ENCODE measurements at regions not wholly inside any gene's neighbourhood (a gene's known extent, or its start where the extent isn't known, plus 50 kb on each side); places are given as distances from the start of the nearest gene placed in this dataset.

GRCh38 chr9:106634641-106635040, 228.3 kb upstream of the ZNF462 start (continued):
- TF ChIP-seq ESRRA (CRISPR knock-in tag; IDR thresholded peaks at IDR 0.05; ENCODE audit: borderline replicate concordance) (no peak), ATF1 (CRISPR knock-in tag; IDR thresholded peaks at IDR 0.05) (no peak), IRF1 (CRISPR knock-in tag; IDR thresholded peaks at IDR 0.05) (no peak)

GRCh38 chr9:106637486-106637885, 225.5 kb upstream of the ZNF462 start:
- ATAC-seq (no peak), DNase-seq (ENCODE audit: low spot score) (no peak)
- H3K27ac Mint-ChIP-seq = no peak overlapping the region
- no peak overlapping the region for H3K4me3 Mint-ChIP-seq
- H3K9me3 Mint-ChIP-seq = peaks cover 8% of the 10 kb centered on the region
- TF ChIP-seq ZNF416 (CRISPR knock-in tag; IDR thresholded peaks at IDR 0.05) = no peak
- TF ChIP-seq ATF3 (CRISPR knock-in tag; conservative IDR thresholded peaks at IDR 0.05) = no peak
- no peak for TF ChIP-seq ZNF317 (CRISPR knock-in tag; IDR thresholded peaks at IDR 0.05; ENCODE audit: borderline replicate concordance, low read depth)
- TF ChIP-seq ATF6 (CRISPR knock-in tag; IDR thresholded peaks at IDR 0.05) = no peak
- TF ChIP-seq MXD4 (CRISPR knock-in tag; IDR thresholded peaks at IDR 0.05; ENCODE audit: borderline replicate concordance) = no peak
- no peak for TF ChIP-seq FOXJ3 (CRISPR knock-in tag; IDR thresholded peaks at IDR 0.05; ENCODE audit: borderline replicate concordance)
- TF ChIP-seq ZNF263 (CRISPR knock-in tag; IDR thresholded peaks at IDR 0.05; ENCODE audit: low read depth) = no peak
- TF ChIP-seq ERG (CRISPR knock-in tag; IDR thresholded peaks at IDR 0.05) = no peak
- TF ChIP-seq TP53 (CRISPR knock-in tag; IDR thresholded peaks at IDR 0.05) = no peak
- TF ChIP-seq EMX1 (CRISPR knock-in tag; IDR thresholded peaks at IDR 0.05) = no peak
- no peak for TF ChIP-seq CBFB (CRISPR knock-in tag; IDR thresholded peaks at IDR 0.05; ENCODE audit: low read depth)
- no peak for TF ChIP-seq CTCF (IDR thresholded peaks at IDR 0.05)
- ChIA-PET POLR2A (no interaction called here), CTCF (no interaction called here)
- H3K4me1 Mint-ChIP-seq = peaks cover 9% of the 10 kb centered on the region; the same call in 1 of the 2 replicates
- no peaks in the 10 kb centered on the region for H3K27me3 Mint-ChIP-seq (ENCODE audit: low read depth)
- H3K36me3 Mint-ChIP-seq = no peaks in the 10 kb centered on the region

GRCh38 chr9:106639873-106640568, 222.9 kb upstream of the ZNF462 start:
- CTCF ChIA-PET = no interaction called here
- Mint-ChIP-seq H3K4me1 (peaks cover 9% of the 10 kb centered on the region; the same call in 1 of the 2 replicates), H3K36me3 (no peaks in the 10 kb centered on the region), H3K27ac (no peak overlapping the region), H3K4me3 (no peak overlapping the region), H3K9me3 (peaks cover 19% of the 10 kb centered on the region), H3K27me3 (ENCODE audit: low read depth) (no peaks in the 10 kb centered on the region)
- ATAC-seq (no peak), DNase-seq (ENCODE audit: low spot score) (no peak)
- POLR2A ChIA-PET = no interaction called here
- TF ChIP-seq NFYB (CRISPR knock-in tag; conservative IDR thresholded peaks at IDR 0.05; ENCODE audit: low read depth) (no peak), USF1 (CRISPR knock-in tag; IDR thresholded peaks at IDR 0.05) (no peak), ZNF416 (CRISPR knock-in tag; IDR thresholded peaks at IDR 0.05) (no peak), HMGA2 (CRISPR knock-in tag; IDR thresholded peaks at IDR 0.05) (no peak), ARID4B (CRISPR knock-in tag; IDR thresholded peaks at IDR 0.05; ENCODE audit: borderline replicate concordance) (no peak)

Data from WTC11 (cell line).